ENCODE measurements at regions not wholly inside any gene's neighbourhood (a gene's known extent, or its start where the extent isn't known, plus 50 kb on each side); places are given as distances from the start of the nearest gene placed in this dataset.

DNA sequence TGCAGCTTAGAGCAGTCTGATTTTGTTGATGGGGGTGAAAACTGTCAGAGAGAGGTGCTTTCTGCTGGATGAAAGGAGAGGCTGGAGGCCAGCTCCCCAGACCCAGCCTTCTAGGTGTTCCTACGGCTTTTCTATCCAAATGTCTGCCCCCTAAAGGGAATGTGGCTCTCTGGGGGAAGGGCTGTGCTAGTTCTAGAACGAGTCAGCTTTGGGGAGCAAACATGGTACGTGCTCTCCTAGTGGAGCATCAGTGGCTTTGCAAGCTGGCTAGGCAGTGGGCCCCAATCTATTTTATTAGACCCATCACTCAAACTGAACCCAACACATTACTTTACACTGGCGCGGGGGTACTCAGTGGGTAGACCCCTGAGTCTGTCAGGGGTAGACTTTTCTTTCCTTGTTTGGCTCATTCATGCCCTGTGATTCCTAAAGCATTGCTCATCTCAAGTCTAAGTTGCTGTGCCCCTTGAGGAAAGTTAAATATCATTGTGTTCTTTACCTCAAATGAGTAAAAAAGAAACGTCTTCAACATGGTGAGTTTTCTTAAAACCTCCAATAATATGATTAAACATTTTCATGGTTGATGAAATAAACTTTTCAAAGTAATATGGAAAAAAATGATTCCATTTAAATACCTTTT, 254.9 kb downstream of the DLEU7 start:
- TF ChIP-seq POLR2A (IDR thresholded peaks at IDR 0.05) = no peak
- TF ChIP-seq, protein P1, sequence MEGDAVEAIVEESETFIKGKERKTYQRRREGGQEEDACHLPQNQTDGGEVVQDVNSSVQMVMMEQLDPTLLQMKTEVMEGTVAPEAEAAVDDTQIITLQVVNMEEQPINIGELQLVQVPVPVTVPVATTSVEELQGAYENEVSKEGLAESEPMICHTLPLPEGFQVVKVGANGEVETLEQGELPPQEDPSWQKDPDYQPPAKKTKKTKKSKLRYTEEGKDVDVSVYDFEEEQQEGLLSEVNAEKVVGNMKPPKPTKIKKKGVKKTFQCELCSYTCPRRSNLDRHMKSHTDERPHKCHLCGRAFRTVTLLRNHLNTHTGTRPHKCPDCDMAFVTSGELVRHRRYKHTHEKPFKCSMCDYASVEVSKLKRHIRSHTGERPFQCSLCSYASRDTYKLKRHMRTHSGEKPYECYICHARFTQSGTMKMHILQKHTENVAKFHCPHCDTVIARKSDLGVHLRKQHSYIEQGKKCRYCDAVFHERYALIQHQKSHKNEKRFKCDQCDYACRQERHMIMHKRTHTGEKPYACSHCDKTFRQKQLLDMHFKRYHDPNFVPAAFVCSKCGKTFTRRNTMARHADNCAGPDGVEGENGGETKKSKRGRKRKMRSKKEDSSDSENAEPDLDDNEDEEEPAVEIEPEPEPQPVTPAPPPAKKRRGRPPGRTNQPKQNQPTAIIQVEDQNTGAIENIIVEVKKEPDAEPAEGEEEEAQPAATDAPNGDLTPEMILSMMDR (IDR thresholded peaks at IDR 0.05) = no peak
- no peak overlapping the region for H3K4me3 ChIP-seq (ENCODE audit: low read depth, poor library complexity, severe bottlenecking)
- DNase-seq (ENCODE audit: low spot score in 2 of 2) = no peak
- intact Hi-C loops (cut with DNase I; ENCODE audit: low total_unique reads) = no loop called here
- WGBS, 2 donors = 78 to 88% methylated on average over 6 of the region's 6 CpGs

DNA sequence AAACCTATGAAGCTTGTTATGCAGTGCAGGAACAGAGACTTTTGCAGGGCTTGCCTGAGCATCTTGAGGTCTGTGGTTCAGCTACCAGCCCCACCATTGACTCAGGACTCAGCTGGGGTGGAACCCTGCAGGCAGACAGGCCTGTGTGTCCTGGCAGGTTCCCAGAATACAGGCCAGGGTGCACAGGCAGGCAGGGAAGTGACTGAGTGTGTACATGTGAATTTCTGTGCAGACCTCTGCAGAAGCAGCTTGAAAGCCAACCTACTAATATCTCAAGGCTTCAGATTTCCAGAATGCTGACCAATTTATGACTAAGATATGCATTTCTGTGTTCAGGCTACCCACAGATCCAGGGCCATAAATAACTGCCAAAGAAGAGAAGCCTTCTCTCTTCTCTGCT, 254.4 kb downstream of the DLEU7 start:
- intact Hi-C loops (cut with DNase I; ENCODE audit: low total_unique reads) = no loop called here
- TF ChIP-seq POLR2A (IDR thresholded peaks at IDR 0.05) = no peak
- TF ChIP-seq, protein P1 (IDR thresholded peaks at IDR 0.05) = no peak
- no peak for DNase-seq (ENCODE audit: low spot score in 2 of 2)
- H3K4me3 ChIP-seq (ENCODE audit: low read depth, poor library complexity, severe bottlenecking) = no peak overlapping the region

DNA sequence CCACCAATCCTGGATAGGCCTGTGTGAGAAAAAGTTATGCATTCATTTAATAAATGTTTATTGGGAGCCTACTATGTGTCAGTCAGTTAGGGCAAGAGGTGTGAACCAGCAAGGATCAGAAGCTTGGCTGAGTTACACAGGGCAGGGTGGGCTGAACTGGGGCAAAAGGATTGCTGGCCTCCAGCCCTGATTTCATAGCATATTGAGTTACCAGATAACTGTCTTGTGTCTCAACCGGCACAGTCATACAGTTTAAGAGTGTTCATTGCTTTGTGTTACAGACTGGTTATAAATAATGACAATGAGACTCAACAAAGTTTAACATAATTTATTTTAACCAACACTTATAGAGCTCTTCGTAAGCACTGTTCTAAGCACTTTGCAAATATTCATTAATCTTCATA, 253.8 kb downstream of the DLEU7 start:
- DNase-seq (ENCODE audit: low spot score in 2 of 2) = no peak
- WGBS, 2 donors = 60 to 61% methylated on average over 2 of the region's 2 CpGs
- intact Hi-C loops (cut with DNase I; ENCODE audit: low total_unique reads) = no loop called here
- H3K4me3 ChIP-seq (ENCODE audit: low read depth, poor library complexity, severe bottlenecking) = no peak overlapping the region
- TF ChIP-seq POLR2A (IDR thresholded peaks at IDR 0.05) = no peak

DNA sequence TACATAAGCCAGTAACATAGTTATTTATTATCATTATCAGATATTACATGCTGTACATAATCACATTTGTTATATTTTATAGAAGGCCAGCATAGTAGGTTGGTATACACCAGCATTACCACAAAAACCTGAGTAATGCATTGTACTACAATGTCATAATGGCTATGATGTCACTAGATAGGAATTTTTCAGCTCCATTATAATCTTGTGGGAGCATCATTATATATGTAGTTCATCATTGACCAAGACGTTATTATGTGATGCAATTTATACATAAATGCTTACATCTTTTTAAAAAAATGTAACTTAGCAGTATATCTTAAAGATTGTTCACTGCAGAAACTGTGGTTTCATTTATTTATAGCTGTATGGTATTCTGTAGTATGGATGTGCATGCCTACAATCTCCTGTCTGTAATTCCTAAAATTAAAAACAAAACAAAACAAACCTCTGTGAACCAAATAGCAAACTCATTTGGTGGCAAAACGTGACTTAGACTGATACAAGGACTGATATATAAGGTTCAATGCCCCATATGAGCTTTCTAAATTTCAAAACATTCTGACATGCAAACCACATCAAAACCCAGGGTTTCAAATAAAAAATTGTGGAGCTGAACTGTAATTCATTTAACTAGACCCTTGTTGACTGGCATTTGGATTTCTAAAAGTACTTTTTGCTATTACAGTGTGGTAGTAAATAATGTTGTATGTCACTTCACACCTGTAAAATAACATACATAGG, 250.9 kb downstream of the DLEU7 start:
- intact Hi-C loops (cut with DNase I; ENCODE audit: low total_unique reads) = no loop called here
- DNase-seq (ENCODE audit: low spot score in 2 of 2) = no peak
- WGBS, 2 donors = 61 to 63% methylated on average over 2 of the region's 2 CpGs
- no peak overlapping the region for H3K4me3 ChIP-seq (ENCODE audit: low read depth, poor library complexity, severe bottlenecking)
- TF ChIP-seq, protein P1 (IDR thresholded peaks at IDR 0.05) = no peak
- no peak for TF ChIP-seq POLR2A (IDR thresholded peaks at IDR 0.05)

DNA sequence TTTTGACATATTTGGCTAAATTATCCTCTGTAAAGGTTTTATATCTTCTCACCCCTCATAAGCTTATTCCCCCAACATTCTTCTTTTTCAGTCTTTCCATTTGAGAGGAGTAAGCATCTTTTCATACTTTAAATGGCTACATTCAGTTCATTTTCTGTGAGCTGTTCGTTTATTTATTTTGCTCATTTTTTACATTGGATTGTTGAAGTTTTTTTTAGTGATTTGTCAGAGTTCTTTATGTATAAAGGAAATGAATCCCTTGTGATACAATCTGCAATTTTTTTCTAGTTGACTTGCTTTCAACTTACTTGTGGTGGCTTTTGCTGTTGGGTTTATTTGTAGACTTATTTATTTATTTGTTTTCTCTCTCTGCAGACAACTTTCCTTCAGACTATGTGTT, 250.3 kb downstream of the DLEU7 start:
- no peak for DNase-seq (ENCODE audit: low spot score in 2 of 2)
- H3K4me3 ChIP-seq (ENCODE audit: low read depth, poor library complexity, severe bottlenecking) = no peak overlapping the region
- 90 to 100% methylated on average over 1 of the region's 1 CpG for WGBS, 2 donors
- TF ChIP-seq POLR2A (IDR thresholded peaks at IDR 0.05) = no peak
- TF ChIP-seq, protein P1 (IDR thresholded peaks at IDR 0.05) = no peak
- intact Hi-C loops (cut with DNase I; ENCODE audit: low total_unique reads) = no loop called here

DNA sequence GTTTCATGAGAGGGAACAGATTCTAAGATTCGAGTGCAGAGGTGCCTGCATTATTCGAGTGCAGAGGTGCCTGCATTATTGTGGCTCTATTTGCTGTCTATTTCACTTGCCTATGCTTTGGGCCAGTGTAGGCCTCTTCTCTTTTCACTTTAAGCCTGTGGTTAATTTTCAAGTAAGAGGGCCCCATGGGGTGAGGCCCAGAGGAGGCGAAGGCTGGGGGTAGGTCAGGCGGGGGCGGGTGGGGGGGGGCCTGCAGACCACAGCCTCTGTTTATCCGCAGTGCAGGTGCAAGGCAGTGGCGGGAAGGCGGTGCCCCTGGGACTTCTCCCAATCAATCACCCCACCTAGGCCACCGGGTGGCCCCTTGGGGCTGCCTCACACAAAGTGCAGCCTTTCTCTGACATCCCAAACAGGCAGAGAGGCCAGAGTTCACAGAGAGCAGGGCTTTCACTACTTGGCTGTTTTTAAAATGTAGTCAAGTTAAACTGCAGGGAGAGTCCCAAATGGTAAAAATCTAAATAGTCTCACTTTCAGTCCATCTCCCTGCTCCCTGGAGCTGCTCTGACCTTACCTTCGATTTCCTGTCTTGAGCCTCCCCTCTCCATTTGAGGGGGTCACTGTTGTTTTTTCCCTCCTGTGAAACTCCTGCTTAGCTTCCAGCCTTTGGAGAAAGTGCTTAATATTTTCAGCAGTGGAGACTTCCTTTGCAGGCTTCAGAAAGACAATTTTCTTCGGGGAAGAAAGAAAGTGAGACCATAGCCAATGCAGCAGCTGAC, 249.0 kb downstream of the DLEU7 start:
- no peak for TF ChIP-seq POLR2A (IDR thresholded peaks at IDR 0.05)
- TF ChIP-seq, protein P1 (IDR thresholded peaks at IDR 0.05) = no peak
- WGBS, 2 donors = 74 to 78% methylated on average over 10 to 11 of the region's 11 CpGs
- H3K4me3 ChIP-seq (ENCODE audit: low read depth, poor library complexity, severe bottlenecking) = no peak overlapping the region
- DNase-seq (ENCODE audit: low spot score in 2 of 2) = no peak
- intact Hi-C loops (cut with DNase I; ENCODE audit: low total_unique reads) = no loop called here

All from lower leg skin (tissue), 4 donors.